CD4-positive, alpha-beta T cell treated with Interleukin-1 beta for 1 hour (primary cell): ENCODE measurements at regions not wholly inside any gene's neighbourhood (a gene's known extent, or its start where the extent isn't known, plus 50 kb on each side); places are given as distances from the start of the nearest gene placed in this dataset.
"Not testable (repeated sequence)": the region's sequence is repeated elsewhere in the genome, so short reads cannot be mapped to it uniquely, and the experiment has no call there.

Experiments
- DNase-seq, 2 donors: peaks; one replicate each; pipeline ENCODE4 v3.0.0-alpha.2; 2020 to 2022

DNA sequence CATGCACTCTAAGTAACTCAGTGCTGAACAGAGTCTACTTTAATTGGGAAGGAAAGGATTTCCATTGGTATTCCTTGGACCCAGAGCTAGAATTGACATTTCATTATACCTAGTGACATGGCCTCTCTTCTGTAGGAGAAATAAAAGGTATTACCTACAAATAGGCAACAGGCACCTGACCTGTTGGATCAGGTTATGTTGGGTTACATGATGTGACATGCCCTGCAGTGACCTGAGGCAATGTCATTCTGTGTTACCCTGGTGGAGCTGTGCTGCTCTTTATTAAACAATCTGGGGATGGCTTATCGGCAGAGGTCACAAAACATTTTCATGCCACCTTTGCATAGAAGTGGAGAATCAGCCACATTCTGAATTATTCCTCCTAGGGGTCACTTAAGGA lies 427.7 kb downstream of the MDFIC start:
- no peak for DNase-seq

- DNase-seq = no peak
Observed at GRCh38 chr7:115346685-115347084, 424.8 kb downstream of the MDFIC start.

DNA sequence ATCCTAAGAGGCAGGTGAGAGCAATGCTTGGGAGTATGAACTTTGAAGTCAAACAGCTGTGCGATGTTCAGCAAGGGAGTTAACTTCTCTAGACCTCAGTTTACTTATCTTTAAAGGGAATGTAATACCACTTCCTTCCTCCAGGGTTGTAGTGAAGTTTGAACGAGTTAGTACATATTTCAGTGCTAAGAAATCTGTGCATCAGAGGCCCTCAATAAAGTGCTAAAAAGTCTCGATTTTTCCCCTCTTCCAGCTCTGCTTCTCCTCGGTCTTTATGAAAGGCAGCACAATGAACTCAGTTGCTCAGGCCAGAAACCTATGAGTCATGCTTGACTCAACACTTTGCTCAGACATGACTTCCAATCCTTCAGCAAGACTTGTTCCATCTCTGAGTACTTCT lies 418.9 kb downstream of the MDFIC start:
- DNase-seq = no peak

- no peak for DNase-seq
Observed at GRCh38 chr7:115338016-115338415, 416.1 kb downstream of the MDFIC start.

GRCh38 chr7:115332691-115333090 lies 410.8 kb downstream of the MDFIC start:
- DNase-seq = no peak

- no peak for DNase-seq
Observed at GRCh38 chr7:115329006-115329405, 407.1 kb downstream of the MDFIC start.

- DNase-seq = no peak
Observed at GRCh38 chr7:115328018-115328417, 406.1 kb downstream of the MDFIC start.

GRCh38 chr7:115327326-115327725 lies 405.4 kb downstream of the MDFIC start:
- DNase-seq = no peak

DNA sequence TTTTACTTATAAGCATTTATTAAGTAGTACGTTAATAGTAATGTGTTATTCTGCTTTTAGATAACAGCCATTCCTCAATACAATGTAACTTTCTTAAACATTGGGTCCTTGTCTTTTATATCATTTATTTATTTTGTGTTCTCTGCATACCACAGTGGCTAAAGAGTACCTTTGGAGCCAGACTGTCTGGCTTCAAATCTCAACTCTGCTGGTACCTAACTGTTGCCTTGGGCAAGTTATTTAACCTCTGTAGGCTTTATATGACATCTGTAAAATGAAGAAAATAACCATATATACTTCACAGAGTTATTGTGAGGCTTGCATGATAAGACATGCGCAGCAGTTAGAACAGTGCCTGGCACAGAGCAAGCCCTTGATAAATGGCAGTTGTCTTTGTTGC lies 397.6 kb downstream of the MDFIC start:
- DNase-seq = no peak

- DNase-seq = not testable (repeated sequence)
Observed at GRCh38 chr7:115310316-115310715, 388.4 kb downstream of the MDFIC start.

DNA sequence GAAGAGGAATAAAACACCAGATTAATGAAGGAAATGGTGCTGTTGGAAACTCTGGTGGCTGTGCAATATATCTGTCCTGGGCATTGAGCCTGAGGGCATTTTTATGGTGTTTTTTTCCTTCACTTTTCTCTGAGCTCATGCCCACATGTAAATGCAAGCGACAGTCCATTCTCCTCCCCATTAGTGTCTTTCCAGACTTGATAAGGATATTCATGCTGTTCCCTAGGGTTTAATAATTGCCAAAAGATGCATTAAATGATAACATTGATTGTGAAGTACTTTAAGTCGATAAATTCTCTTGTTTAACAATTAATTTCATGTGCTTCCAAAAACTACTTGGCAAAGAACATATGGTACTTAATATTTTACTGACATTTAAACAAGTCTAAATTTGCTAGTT lies 384.7 kb downstream of the MDFIC start:
- DNase-seq = no peak

DNA sequence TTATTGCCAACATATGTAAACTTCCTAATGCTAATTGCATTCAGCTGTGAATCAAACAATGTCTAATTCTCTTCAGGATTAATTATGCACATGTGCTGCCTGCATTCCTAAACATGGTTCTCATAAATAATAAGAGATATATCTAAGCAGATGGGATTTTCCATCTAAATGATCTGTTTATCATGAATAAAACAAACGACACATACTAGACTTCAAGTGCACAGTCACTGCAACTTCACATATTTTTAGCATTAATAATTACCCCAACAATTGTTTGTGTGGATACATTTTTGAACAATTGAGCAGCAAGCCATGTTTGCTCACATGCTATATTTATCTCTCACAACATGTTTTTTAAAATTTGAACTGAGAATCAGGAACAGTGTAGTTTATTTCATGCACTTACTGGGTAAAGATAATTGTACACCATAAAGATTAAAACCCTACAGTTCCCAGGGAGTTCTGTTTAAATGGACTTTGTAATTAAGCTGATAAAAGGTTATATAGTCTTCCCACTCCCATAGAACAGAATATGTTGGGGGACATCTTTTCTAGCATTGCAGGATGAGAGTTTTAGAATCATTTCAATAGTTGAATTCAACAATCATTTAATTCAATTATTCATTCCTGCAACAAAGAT lies 378.5 kb downstream of the MDFIC start:
- no peak for DNase-seq

DNA sequence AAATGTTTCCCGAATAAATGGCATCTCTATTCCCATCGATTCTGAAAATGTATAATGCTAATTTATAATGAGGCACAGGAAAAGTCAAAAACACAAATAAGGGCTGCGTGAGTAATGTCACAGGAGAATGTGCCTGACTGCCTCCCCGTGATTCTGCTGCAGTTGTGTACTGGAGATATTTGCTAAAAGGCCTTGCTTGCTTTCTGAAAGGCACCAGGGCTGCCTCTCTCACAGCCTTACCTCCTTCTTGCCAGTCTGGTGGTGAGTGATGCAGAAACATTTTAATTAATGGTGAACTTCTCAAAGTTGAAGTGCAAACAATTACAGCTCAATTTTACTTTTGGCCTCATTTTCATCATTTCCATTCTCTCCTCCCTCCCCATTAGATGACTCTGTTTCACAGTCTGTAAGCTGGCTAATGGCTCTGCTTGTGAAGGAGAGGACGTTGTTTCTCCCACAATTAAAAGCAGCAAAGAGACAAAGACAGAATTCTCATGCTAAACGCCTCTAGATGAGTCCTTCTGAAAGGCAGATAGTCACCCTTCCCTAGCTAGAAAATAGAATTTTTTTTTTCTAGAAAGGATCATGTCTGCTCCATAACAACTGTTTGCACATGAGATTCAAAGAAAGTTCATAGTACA lies 377.6 kb downstream of the MDFIC start:
- DNase-seq = no peak

GRCh38 chr7:115297656-115298055 lies 375.8 kb downstream of the MDFIC start:
- no peak for DNase-seq

DNA sequence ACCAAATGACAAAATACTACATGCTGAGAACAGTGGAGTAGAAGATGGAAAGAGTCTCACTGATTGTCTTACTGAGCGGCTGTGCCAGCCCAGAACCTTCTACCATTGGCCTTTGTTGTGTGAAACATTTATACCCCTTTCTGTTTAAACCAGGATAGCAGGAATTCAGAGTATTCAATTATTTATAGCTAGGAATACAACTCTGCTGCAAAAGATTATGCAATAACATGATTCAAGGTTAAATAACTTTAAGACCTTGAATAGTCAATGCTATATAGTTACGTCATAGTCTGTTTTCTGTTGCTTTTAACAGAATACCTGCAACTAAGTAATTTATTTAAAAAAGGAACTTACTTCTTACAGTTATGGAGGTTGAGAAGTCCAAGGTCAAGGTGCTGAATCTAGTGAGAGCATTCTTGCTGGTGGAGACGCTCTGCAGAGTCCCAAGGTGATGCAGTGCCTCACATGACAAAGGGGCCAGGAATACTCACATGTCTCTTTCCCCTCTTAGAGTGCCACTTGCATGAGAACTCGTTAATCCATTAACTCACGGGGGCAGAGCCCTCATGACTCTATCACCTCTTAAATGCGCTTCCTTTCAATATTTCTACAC lies 371.8 kb downstream of the MDFIC start:
- no peak for DNase-seq

- DNase-seq = no peak
Observed at GRCh38 chr7:115292381-115292780, 370.5 kb downstream of the MDFIC start.

- DNase-seq = no peak
Observed at GRCh38 chr7:115289971-115290370, 368.1 kb downstream of the MDFIC start.

GRCh38 chr7:115276791-115277190 lies 354.9 kb downstream of the MDFIC start:
- DNase-seq = no peak

DNA sequence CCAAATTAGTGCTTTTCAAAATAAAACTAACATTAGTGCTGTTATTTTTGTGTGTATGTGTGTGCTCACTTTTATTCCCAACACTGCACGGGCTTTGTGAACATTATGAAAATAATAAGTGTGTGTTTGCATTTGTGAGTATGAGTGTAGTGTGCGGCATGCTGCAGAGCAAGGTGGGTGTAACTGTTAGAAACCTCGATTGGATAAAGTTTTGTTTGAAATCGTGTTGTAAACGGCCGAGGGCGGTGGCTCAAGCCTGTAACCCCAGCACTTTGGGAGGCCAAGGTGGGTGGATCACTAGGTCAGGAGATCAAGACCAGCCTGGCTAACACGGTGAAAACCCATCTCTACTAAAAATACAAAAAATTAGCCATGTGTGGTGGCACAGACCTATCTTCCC lies 352.0 kb downstream of the MDFIC start:
- DNase-seq = not testable (repeated sequence)

DNA sequence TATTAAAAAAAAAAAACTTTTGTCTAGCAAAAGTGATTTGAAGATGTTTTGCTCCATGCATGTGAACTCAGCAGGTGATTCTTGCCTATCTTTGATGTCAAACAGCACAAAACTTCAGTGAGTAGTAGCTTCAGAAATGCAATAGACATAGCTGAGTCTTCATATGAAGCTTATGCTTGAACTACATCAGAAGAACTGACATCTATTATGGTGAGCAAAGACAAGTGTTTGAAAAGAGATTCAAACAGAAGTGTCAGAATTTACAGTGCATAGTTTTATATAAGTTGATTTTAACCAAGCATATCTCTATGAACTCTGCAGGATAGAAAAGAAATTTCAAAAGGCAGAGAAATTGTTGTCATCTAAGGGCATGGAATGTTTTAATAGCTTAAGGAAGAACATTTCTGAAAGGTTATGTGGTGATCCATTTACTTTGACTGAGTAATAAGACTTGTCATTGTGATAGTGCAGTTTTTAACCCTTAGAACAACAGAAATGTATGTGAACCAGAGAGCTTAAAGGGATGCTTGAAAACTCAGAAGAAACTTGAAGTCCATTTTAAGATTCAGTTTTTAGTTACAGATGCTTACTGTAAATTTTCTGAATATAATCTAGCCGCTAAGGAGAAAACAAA lies 351.4 kb downstream of the MDFIC start:
- DNase-seq = no peak

GRCh38 chr7:115271332-115272235 lies 349.7 kb downstream of the MDFIC start:
- DNase-seq = no peak

DNA sequence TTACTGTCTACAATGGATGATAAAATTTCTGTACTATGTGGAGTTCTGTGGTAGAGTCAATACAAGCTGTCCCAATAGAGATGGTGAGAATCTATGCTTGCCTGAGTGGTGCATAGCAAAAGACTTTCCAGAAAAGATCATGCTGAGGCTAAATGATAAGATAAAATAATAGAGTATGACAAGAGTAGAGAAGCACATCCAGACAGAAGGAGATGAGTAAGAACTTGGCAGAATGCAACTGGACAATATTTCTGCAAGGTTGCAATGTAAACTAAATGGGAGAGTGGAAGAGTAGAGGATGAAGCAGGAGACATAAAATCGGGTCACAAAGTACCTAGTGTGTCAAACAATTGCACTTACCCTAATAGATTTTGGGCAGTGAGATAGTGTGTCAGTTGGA lies 347.6 kb downstream of the MDFIC start:
- DNase-seq = no peak

- no peak for DNase-seq
Observed at GRCh38 chr7:115267503-115267902, 345.6 kb downstream of the MDFIC start.
